ENCODE measurements at regions not wholly inside any gene's neighbourhood (a gene's known extent, or its start where the extent isn't known, plus 50 kb on each side); places are given as distances from the start of the nearest gene placed in this dataset.

DNA sequence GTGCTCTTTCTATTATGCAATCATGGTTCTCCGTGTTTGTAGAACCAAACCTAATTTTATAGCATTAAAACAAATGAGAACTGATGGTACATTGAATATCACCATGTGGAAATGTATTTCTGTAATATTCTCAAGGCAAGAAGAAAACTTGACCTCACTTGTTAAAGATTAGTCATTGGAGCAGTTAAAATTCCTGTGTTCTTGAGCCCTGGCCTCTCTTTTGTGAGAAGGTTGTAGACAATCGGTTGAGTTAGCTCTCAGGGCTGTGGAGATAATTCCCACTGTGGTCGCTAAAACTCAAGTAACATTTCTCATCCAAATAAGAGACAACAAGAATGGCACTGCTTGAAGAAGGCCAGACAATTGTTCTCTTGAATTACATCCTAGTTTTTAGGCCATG lies 216.0 kb upstream of the KLF4 start:
- ChIA-PET CTCF (no interaction called here), POLR2A (no interaction called here)
- Mint-ChIP-seq H3K9me3 (ENCODE audit: insufficient read depth) (peaks cover 2% of the 10 kb centered on the region), H3K4me3 (no peak overlapping the region), H3K27me3 (peaks cover 5% of the 10 kb centered on the region), H3K4me1 (no peaks in the 10 kb centered on the region), H3K27ac (no peak overlapping the region)
- Histone ChIP-seq H4K20me1 (ENCODE audit: control insufficient read depth, insufficient read depth, low read length, poor library complexity, severe bottlenecking) (no peaks in the 10 kb centered on the region), H2AFZ (ENCODE audit: insufficient read depth, low read depth, low read length, poor library complexity, severe bottlenecking) (no peak overlapping the region), H3K4me1 (ENCODE audit: control insufficient read depth in 2 of 2, insufficient read depth in 2 of 2, low read length in 2 of 2) (no peaks in the 10 kb centered on the region), H3K27ac (ENCODE audit: low read length in 2 of 2) (no peak overlapping the region), H3K4me3 (ENCODE audit: control extremely low read depth in 1 of 5, extremely low read depth in 1 of 5, insufficient read depth in 1 of 5, low read depth in 2 of 5, low read length in 4 of 5) (no peak overlapping the region), H3K79me2 (ENCODE audit: control insufficient read depth, insufficient read depth, low read length) (no peaks in the 10 kb centered on the region), H3K9ac (ENCODE audit: low read length) (no peak overlapping the region), H3K27me3 (replicated peaks in 1 of 4; ENCODE audit: control extremely low read depth in 1 of 4, control insufficient read depth in 3 of 4, insufficient read depth in 4 of 4, low read length in 3 of 4) (no peaks in the 10 kb centered on the region), H3K4me2 (replicated peaks; ENCODE audit: low read depth, low read length, poor library complexity, severe bottlenecking) (no peak overlapping the region), H3K36me3 (replicated peaks in 1 of 2; ENCODE audit: control extremely low read depth in 1 of 2, control insufficient read depth in 1 of 2, extremely low read depth in 1 of 2, insufficient read depth in 2 of 2, low read length in 1 of 2) (no peaks in the 10 kb centered on the region), H3K9me3 (ENCODE audit: control extremely low read depth in 1 of 3, control insufficient read depth in 2 of 3, insufficient read depth in 1 of 3, low read length in 2 of 3) (peaks cover 0 to 4% (median 0%) of the 10 kb centered on the region in 3 donors)
- no CpG with 5 or more reads among the region's 3 CpGs for WGBS (ENCODE audit: insufficient coverage)
- no peak for DNase-seq
- TF ChIP-seq CTCF (IDR thresholded peaks at IDR 0.05) (no peak), EZH2 (IDR thresholded peaks at IDR 0.05; ENCODE audit: borderline replicate concordance, insufficient read depth, low read depth, low read length, poor library complexity, severe bottlenecking) (no peak)
- ATAC-seq (ENCODE audit: low read depth): no peak
- intact Hi-C loops (cut with micrococcal nuclease): no loop called here

- intact Hi-C loops (cut with micrococcal nuclease): no loop called here
- CTCF ChIA-PET: no interaction called here
- H3K27ac Mint-ChIP-seq: no peak overlapping the region
Observed at GRCh38 chr9:107704774-107705173, 215.2 kb upstream of the KLF4 start.

More at GRCh38 chr9:107704774-107705173, 215.2 kb upstream of the KLF4 start:
- WGBS (ENCODE audit: insufficient coverage): no CpG with 5 or more reads among the region's 1 CpG
- Mint-ChIP-seq H3K4me3 (no peak overlapping the region), H3K4me1 (no peaks in the 10 kb centered on the region), H3K27me3 (peaks cover 5% of the 10 kb centered on the region), H3K9me3 (ENCODE audit: insufficient read depth) (peaks cover 2% of the 10 kb centered on the region)
- Histone ChIP-seq H3K9me3 (ENCODE audit: control extremely low read depth in 1 of 3, control insufficient read depth in 2 of 3, insufficient read depth in 1 of 3, low read length in 2 of 3) (peaks cover 0 to 4% (median 0%) of the 10 kb centered on the region in 3 donors), H3K4me3 (ENCODE audit: control extremely low read depth in 1 of 5, extremely low read depth in 1 of 5, insufficient read depth in 1 of 5, low read depth in 2 of 5, low read length in 4 of 5) (no peak overlapping the region), H3K79me2 (ENCODE audit: control insufficient read depth, insufficient read depth, low read length) (no peaks in the 10 kb centered on the region), H3K9ac (ENCODE audit: low read length) (no peak overlapping the region), H2AFZ (ENCODE audit: insufficient read depth, low read depth, low read length, poor library complexity, severe bottlenecking) (no peak overlapping the region), H3K4me2 (replicated peaks; ENCODE audit: low read depth, low read length, poor library complexity, severe bottlenecking) (no peak overlapping the region), H3K36me3 (replicated peaks in 1 of 2; ENCODE audit: control extremely low read depth in 1 of 2, control insufficient read depth in 1 of 2, extremely low read depth in 1 of 2, insufficient read depth in 2 of 2, low read length in 1 of 2) (no peaks in the 10 kb centered on the region), H3K4me1 (ENCODE audit: control insufficient read depth in 2 of 2, insufficient read depth in 2 of 2, low read length in 2 of 2) (no peaks in the 10 kb centered on the region), H3K27ac (ENCODE audit: low read length in 2 of 2) (no peak overlapping the region), H3K27me3 (replicated peaks in 1 of 4; ENCODE audit: control extremely low read depth in 1 of 4, control insufficient read depth in 3 of 4, insufficient read depth in 4 of 4, low read length in 3 of 4) (no peaks in the 10 kb centered on the region), H4K20me1 (ENCODE audit: control insufficient read depth, insufficient read depth, low read length, poor library complexity, severe bottlenecking) (no peaks in the 10 kb centered on the region)
- DNase-seq: no peak
- TF ChIP-seq CTCF (IDR thresholded peaks at IDR 0.05) (no peak), EZH2 (IDR thresholded peaks at IDR 0.05; ENCODE audit: borderline replicate concordance, insufficient read depth, low read depth, low read length, poor library complexity, severe bottlenecking) (no peak)
- ATAC-seq (ENCODE audit: low read depth): no peak
- POLR2A ChIA-PET: no interaction called here

All from B cell (primary cell).